GM12878 (cell line): ENCODE measurements at regions not wholly inside any gene's neighbourhood (a gene's known extent, or its start where the extent isn't known, plus 50 kb on each side); places are given as distances from the start of the nearest gene placed in this dataset.

ENCODE experiments used
- ATAC-seq: fragments of 200-7000 bp; cut with Tn5 transposase; 3 replicates; pipeline ENCODE4 v1.9.1; 2020; ENCODE audit warnings: mild to moderate bottlenecking, moderate library complexity
- BruUV-seq: library from RNA; stranded (reverse); fragments of 400-500 nt; replicated peaks from 2 replicates; lab custom pipeline; 2021; lab: Mats Ljungman, UMichigan
- CTCF ChIA-PET: fragments of 300-600 bp; sonication (Branson Sonifier 250); formaldehyde crosslinking; extraction: SDS; loops from one replicate; lab custom pipeline; 2021; ENCODE audit warnings: inconsistent platforms; lab: Yijun Ruan, JAX
- POLR2A ChIA-PET: fragments of 350-600 bp; formaldehyde crosslinking; extraction: SDS; loops from one replicate; lab custom pipeline; 2021; ENCODE audit warnings: inconsistent platforms; lab: Charles Lee
- RAD21 ChIA-PET: fragments of 300-600 bp; sonication (Branson Sonifier 250); formaldehyde crosslinking; loops from one replicate; lab custom pipeline; 2023; ENCODE audit warnings: antibody characterized with exemption; ENCODE audit not compliant: unreplicated experiment; lab: Charles Lee
- SMC1A ChIA-PET: fragments of 300-600 bp; sonication (Branson Sonifier 250); formaldehyde crosslinking; loops from one replicate; lab custom pipeline; 2023; ENCODE audit not compliant: unreplicated experiment, uncharacterized antibody; lab: Charles Lee
- DNase-seq: peaks from one replicate; pipeline ENCODE4 v3.0.0-alpha.2; 2011; ENCODE audit warnings: low read depth, low spot score
- FAIRE-seq: peaks from 3 replicates; lab custom pipeline; 2011; peaks lifted over from hg19 to GRCh38; lab: Jason Lieb, UNC
- H2AFZ ChIP-seq: 2 replicates; pipeline ENCODE4 v1.6.0; 2011; ENCODE audit warnings: low read depth, low read length, control low read depth; ENCODE audit not compliant: control insufficient read depth
- H3K27ac ChIP-seq: 2 replicates; pipeline ENCODE4 v1.5.1; 2011; ENCODE audit warnings: control low read depth; ENCODE audit not compliant: control insufficient read depth, insufficient read depth
- H3K27me3 ChIP-seq, 2 experiments: replicated peaks in 1 of 2; 2 replicates each; pipeline versions ENCODE4 v1.6.0 to v1.6.1; 2011; ENCODE audit warnings: low read length in 1 of 2; ENCODE audit not compliant: control insufficient read depth in 2 of 2, insufficient read depth in 2 of 2
- H3K36me3 ChIP-seq, 2 experiments: 2 replicates each; pipeline ENCODE4 v1.5.1; 2011; ENCODE audit warnings: low read length in 1 of 2; ENCODE audit not compliant: control insufficient read depth in 2 of 2, insufficient read depth in 2 of 2
- H3K4me1 ChIP-seq: 2 replicates; pipeline ENCODE4 v1.6.1; 2011; ENCODE audit warnings: mild to moderate bottlenecking, low read length, moderate library complexity, mixed read lengths; ENCODE audit not compliant: control insufficient read depth, insufficient read depth
- H3K4me2 ChIP-seq: 2 replicates; pipeline ENCODE4 v1.6.0; 2011; ENCODE audit warnings: control low read depth; ENCODE audit not compliant: control insufficient read depth, insufficient read depth
- H3K4me3 ChIP-seq: fragments of 200-600 bp; sonication (generic); 2 replicates; pipeline ENCODE4 v1.5.1; 2016
- H3K79me2 ChIP-seq: 2 replicates; pipeline ENCODE4 v1.6.0; 2011; ENCODE audit warnings: low read length; ENCODE audit not compliant: control insufficient read depth, insufficient read depth
- H3K9ac ChIP-seq: 2 replicates; pipeline ENCODE4 v1.8.0; 2011; ENCODE audit warnings: low read length, control low read depth, mixed read lengths; ENCODE audit not compliant: control insufficient read depth, insufficient read depth
- H3K9me3 ChIP-seq: replicated peaks from 3 replicates; pipeline ENCODE4 v1.5.1; 2011; ENCODE audit warnings: mild to moderate bottlenecking, low read length; ENCODE audit not compliant: control insufficient read depth, insufficient read depth
- H4K20me1 ChIP-seq: 2 replicates; pipeline ENCODE4 v1.6.0; 2011; ENCODE audit not compliant: control insufficient read depth, insufficient read depth
- ATF7 ChIP-seq: fragments of 450-650 bp; IDR thresholded peaks from 2 replicates; pipeline ENCODE4 v1.6.1; 2016; ENCODE audit warnings: low read depth, mild to moderate bottlenecking
- BACH1 ChIP-seq: fragments of 450-650 bp; IDR thresholded peaks from 2 replicates; pipeline ENCODE4 v1.6.1; 2017; ENCODE audit warnings: mild to moderate bottlenecking, borderline replicate concordance
- CEBPB ChIP-seq, 2 experiments: fragments of 150-350 bp in 1 of 2; IDR thresholded peaks; 2 replicates each; pipeline ENCODE4 v1.6.1; 2012 to 2014; ENCODE audit warnings: low read depth in 2 of 2, low read length in 2 of 2, borderline replicate concordance in 1 of 2, inconsistent platforms in 1 of 2
- GATAD2B ChIP-seq: fragments of 450-650 bp; conservative IDR thresholded peaks from 2 replicates; pipeline ENCODE4 v1.6.1; 2017; ENCODE audit warnings: low read depth, mild to moderate bottlenecking, moderate library complexity
- HDAC6 ChIP-seq: fragments of 200-600 bp; sonication (generic); IDR thresholded peaks from one replicate; pipeline ENCODE4 v1.8.0; 2017; ENCODE audit warnings: antibody characterized with exemption; ENCODE audit not compliant: unreplicated experiment
- IKZF1 ChIP-seq: fragments of 450-650 bp; conservative IDR thresholded peaks from 2 replicates; pipeline ENCODE4 v1.6.1; 2017; ENCODE audit warnings: antibody characterized with exemption, mild to moderate bottlenecking
- IKZF2 ChIP-seq, 2 experiments: fragments of 450-650 bp; IDR thresholded peaks; 2 replicates each; pipeline ENCODE4 v1.6.1; 2017; ENCODE audit warnings: mild to moderate bottlenecking in 2 of 2, moderate library complexity in 2 of 2
- MEF2B ChIP-seq: fragments of 450-650 bp; IDR thresholded peaks from 2 replicates; pipeline ENCODE4 v1.6.1; 2018; ENCODE audit warnings: mild to moderate bottlenecking, moderate library complexity; ENCODE audit not compliant: partially characterized antibody, poor library complexity, severe bottlenecking
- PAX8 ChIP-seq: fragments of 450-650 bp; IDR thresholded peaks from 2 replicates; pipeline ENCODE4 v1.6.1; 2017; ENCODE audit warnings: mild to moderate bottlenecking, moderate library complexity
- PKNOX1 ChIP-seq: fragments of 450-650 bp; IDR thresholded peaks from 2 replicates; pipeline ENCODE4 v1.6.1; 2016; ENCODE audit warnings: mild to moderate bottlenecking
- RFX5 ChIP-seq: IDR thresholded peaks from 2 replicates; pipeline ENCODE4 v1.6.1; 2011; ENCODE audit warnings: low read depth, low read length, improper control_type of control experiment
- SUZ12 ChIP-seq: fragments of 200-600 bp; sonication (generic); IDR thresholded peaks from one replicate; pipeline ENCODE4 v1.6.1; 2018; ENCODE audit warnings: antibody characterized with exemption, mild to moderate bottlenecking; ENCODE audit not compliant: unreplicated experiment
- TBL1XR1 ChIP-seq: IDR thresholded peaks from 2 replicates; pipeline ENCODE4 v1.6.1; 2012; ENCODE audit warnings: low read depth, low read length, improper control_type of control experiment
- YY1 ChIP-seq: IDR thresholded peaks from 2 replicates; pipeline ENCODE4 v1.6.1; 2011; ENCODE audit warnings: low read depth, mild to moderate bottlenecking, low read length
- ZBED1 ChIP-seq: IDR thresholded peaks from 2 replicates; pipeline ENCODE4 v1.6.1; 2016; ENCODE audit warnings: borderline replicate concordance
- WGBS: methylation state at CpG from one replicate; pipeline ENCODE4 v1.1.6; 2016; ENCODE audit warnings: low lambda C conversion rate; ENCODE audit not compliant: insufficient replicate concordance, insufficient coverage; ENCODE audit errors: missing lambda C conversion rate; 5-methylcytosine and 5-hydroxymethylcytosine counted together
- in situ Hi-C: fragments of 300-500 bp; cut with MboI; formaldehyde crosslinking; loops from 9 replicates; pipeline ENCODE4 v1.14.3; 2018; ENCODE audit warnings: mixed read lengths
- intact Hi-C: fragments of 100-400 bp; cut with micrococcal nuclease; formaldehyde crosslinking; loops from one replicate; pipeline ENCODE4 v1.14.2; 2022; ENCODE audit not compliant: unreplicated experiment
- TF ChIP-seq, protein P1 (sequence below): fragments of 450-650 bp; IDR thresholded peaks from 2 replicates; pipeline ENCODE4 v1.6.1; 2014; ENCODE audit warnings: mild to moderate bottlenecking
- TF ChIP-seq, protein P2 (sequence below): IDR thresholded peaks from 2 replicates; pipeline ENCODE4 v1.6.1; 2012; ENCODE audit warnings: low read depth, low read length, improper control_type of control experiment
- TF ChIP-seq, protein P3 (sequence below): fragments of 450-650 bp; IDR thresholded peaks from 2 replicates; pipeline ENCODE4 v1.6.1; 2017; ENCODE audit warnings: low read depth, mild to moderate bottlenecking, moderate library complexity

DNA sequence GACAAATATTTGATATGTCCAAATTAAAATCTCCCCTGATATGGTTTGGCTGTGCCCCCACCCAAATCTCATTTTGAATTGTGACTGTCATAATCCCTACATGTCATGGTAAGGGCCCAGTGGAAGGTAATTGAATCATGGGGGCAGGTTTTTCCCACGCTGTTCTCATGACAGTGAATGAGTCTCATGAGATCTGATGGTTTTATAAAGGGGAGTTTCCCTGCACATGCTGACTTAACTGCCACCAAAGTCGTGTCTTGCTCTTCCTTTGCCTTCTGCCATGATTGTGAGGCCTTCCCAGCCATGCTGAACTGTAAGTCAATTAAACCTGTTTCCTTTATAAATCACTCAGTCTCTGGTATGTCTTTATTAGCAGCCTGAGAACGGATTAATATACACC, 207.0 kb downstream of the BARHL2 start (continued):
- TF ChIP-seq YY1: 0 out of 2 replicates have a peak, but pooled peaks have one; percentile 29
- 0 out of 2 replicates have a peak, but pooled peaks have one; percentile 32 for TF ChIP-seq PKNOX1
- TF ChIP-seq MEF2B: peak; percentile 89
- TF ChIP-seq GATAD2B: peak; percentile 78
- 0 out of 2 replicates have a peak, but pooled peaks have one; percentile 31 for TF ChIP-seq ZBED1
- peak; percentile 49; the same call in 1 of the 2 replicates for TF ChIP-seq BACH1
- TF ChIP-seq, protein P1, sequence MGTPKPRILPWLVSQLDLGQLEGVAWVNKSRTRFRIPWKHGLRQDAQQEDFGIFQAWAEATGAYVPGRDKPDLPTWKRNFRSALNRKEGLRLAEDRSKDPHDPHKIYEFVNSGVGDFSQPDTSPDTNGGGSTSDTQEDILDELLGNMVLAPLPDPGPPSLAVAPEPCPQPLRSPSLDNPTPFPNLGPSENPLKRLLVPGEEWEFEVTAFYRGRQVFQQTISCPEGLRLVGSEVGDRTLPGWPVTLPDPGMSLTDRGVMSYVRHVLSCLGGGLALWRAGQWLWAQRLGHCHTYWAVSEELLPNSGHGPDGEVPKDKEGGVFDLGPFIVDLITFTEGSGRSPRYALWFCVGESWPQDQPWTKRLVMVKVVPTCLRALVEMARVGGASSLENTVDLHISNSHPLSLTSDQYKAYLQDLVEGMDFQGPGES: no peak
- TF ChIP-seq RFX5: no peak

GRCh38 chr1:90509225-90510048, 207.7 kb downstream of the BARHL2 start:
- BruUV-seq: no TSS peak
- Histone ChIP-seq H3K4me1 (no peaks in the 10 kb centered on the region), H3K9me3 (no peaks in the 10 kb centered on the region), H3K36me3 (no peaks in the 10 kb centered on the region), H3K27me3 (no peaks in the 10 kb centered on the region), H4K20me1 (no peaks in the 10 kb centered on the region), H3K9ac (no peak overlapping the region), H3K27ac (no peak overlapping the region), H3K4me2 (no peak overlapping the region), H3K79me2 (no peaks in the 10 kb centered on the region), H2AFZ (no peak overlapping the region), H3K4me3 (no peak overlapping the region)
- DNase-seq: peak; percentile 34
- 38% methylated on average over 2 of the region's 2 CpGs for WGBS
- RAD21 ChIA-PET: interaction anchor here (0.7 to 8.9 kb wide), 9 partner anchors 12 to 150 kb away, joined by 3 to 110 read pairs (median 12); no protein-coding TSS in a partner anchor
- in situ Hi-C loops: no loop called here
- intact Hi-C loops: loop anchor here (1.0 to 5.0 kb wide), 5 partner anchors 25 to 152 kb away; no protein-coding TSS in a partner anchor
- ATAC-seq: peak; percentile 80
- CTCF ChIA-PET: interaction anchor here (1.3 to 3.6 kb wide), 4 partner anchors 8 to 33 kb away, joined by 3 to 28 read pairs (median 13); no protein-coding TSS in a partner anchor
- POLR2A ChIA-PET: interaction anchor here (0.6 to 3.6 kb wide), 8 partner anchors 15 to 34 kb away, joined by 3 to 54 read pairs (median 4); no protein-coding TSS in a partner anchor
- SMC1A ChIA-PET: interaction anchor here (1.2 to 8.9 kb wide), 11 partner anchors 9 to 152 kb away, joined by 3 to 116 read pairs (median 15); no protein-coding TSS in a partner anchor
- no peak for FAIRE-seq
- TF ChIP-seq, protein P2, sequence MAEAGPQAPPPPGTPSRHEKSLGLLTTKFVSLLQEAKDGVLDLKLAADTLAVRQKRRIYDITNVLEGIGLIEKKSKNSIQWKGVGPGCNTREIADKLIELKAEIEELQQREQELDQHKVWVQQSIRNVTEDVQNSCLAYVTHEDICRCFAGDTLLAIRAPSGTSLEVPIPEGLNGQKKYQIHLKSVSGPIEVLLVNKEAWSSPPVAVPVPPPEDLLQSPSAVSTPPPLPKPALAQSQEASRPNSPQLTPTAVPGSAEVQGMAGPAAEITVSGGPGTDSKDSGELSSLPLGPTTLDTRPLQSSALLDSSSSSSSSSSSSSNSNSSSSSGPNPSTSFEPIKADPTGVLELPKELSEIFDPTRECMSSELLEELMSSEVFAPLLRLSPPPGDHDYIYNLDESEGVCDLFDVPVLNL: no peak
- TF ChIP-seq IKZF1: peak; percentile 55
- no peak for TF ChIP-seq HDAC6
- no peak for TF ChIP-seq SUZ12
- peak; percentile 75 to 76; a peak in 2 of 4 replicates for TF ChIP-seq IKZF2 (IDR thresholded peaks at IDR 0.05)
- TF ChIP-seq CEBPB (IDR thresholded peaks at IDR 0.05; ENCODE audit: borderline replicate concordance in 1 of 2, low read depth in 2 of 2, low read length in 2 of 2): no peak
- no peak for TF ChIP-seq TBL1XR1
- peak; percentile 82 for TF ChIP-seq ATF7
- TF ChIP-seq, protein P3, sequence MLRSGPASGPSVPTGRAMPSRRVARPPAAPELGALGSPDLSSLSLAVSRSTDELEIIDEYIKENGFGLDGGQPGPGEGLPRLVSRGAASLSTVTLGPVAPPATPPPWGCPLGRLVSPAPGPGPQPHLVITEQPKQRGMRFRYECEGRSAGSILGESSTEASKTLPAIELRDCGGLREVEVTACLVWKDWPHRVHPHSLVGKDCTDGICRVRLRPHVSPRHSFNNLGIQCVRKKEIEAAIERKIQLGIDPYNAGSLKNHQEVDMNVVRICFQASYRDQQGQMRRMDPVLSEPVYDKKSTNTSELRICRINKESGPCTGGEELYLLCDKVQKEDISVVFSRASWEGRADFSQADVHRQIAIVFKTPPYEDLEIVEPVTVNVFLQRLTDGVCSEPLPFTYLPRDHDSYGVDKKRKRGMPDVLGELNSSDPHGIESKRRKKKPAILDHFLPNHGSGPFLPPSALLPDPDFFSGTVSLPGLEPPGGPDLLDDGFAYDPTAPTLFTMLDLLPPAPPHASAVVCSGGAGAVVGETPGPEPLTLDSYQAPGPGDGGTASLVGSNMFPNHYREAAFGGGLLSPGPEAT: no peak; the same call in 1 of the 2 replicates
- no peak for TF ChIP-seq PAX8
